DOHH2 (cell line): ENCODE measurements at regions not wholly inside any gene's neighbourhood (a gene's known extent, or its start where the extent isn't known, plus 50 kb on each side); places are given as distances from the start of the nearest gene placed in this dataset.

Experiments used
- CTCF ChIP-seq: fragments of 200-600 bp; sonication (generic); IDR thresholded peaks from one replicate; pipeline ENCODE4 v1.5.1; 2014; ENCODE audit warnings: antibody characterized with exemption, mild to moderate bottlenecking, low read depth, low read length; ENCODE audit not compliant: poor library complexity, severe bottlenecking
- EZH2phosphoT487 ChIP-seq: fragments of 200-600 bp; sonication (generic); IDR thresholded peaks from 2 replicates; pipeline ENCODE4 v1.6.1; 2017; ENCODE audit warnings: borderline replicate concordance, mild to moderate bottlenecking, antibody characterized with exemption, low read length, moderate library complexity, mixed read lengths

GRCh38 chr5:166909926-166910325 is 1381.5 kb upstream of the WWC1 start:
- TF ChIP-seq CTCF (no peak), EZH2phosphoT487 (no peak)
